ENCODE measurements at regions not wholly inside any gene's neighbourhood (a gene's known extent, or its start where the extent isn't known, plus 50 kb on each side); places are given as distances from the start of the nearest gene placed in this dataset.
"Not testable (repeated sequence)": the region's sequence is repeated elsewhere in the genome, so short reads cannot be mapped to it uniquely, and the experiment has no call there.

DNA sequence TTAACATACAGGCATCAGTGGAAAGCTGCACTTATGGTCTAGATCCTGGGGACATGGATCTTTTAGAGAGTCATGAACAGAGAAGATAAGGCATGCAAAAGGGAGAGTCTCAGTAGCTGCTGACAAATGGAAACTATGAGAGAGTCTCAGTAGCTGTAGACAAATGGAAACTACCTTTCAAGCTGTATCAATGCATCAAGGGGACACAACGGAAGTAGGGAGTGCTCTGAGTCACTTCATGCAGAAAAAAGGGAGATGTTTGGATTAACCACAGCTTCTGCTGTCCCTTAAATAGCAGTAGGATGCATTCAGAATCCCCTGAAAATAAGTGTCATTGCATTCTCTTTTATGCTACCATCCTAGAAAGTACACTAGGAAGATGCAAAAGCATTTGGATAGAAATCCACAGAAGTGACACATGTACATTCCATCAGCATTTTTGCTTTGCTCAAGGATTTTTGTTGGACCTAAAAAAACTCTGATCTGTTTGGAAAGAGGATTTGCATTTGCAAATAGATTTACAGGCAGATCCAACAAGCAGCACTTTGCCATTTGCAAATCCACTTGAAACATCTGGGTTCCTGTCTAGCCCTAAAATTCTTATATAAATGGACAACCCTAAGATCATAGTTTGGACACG, 227.5 kb upstream of the LMO3 start:
- DNase-seq (ENCODE audit: low read depth in 1 of 2, low spot score in 2 of 2) = no peak

DNA sequence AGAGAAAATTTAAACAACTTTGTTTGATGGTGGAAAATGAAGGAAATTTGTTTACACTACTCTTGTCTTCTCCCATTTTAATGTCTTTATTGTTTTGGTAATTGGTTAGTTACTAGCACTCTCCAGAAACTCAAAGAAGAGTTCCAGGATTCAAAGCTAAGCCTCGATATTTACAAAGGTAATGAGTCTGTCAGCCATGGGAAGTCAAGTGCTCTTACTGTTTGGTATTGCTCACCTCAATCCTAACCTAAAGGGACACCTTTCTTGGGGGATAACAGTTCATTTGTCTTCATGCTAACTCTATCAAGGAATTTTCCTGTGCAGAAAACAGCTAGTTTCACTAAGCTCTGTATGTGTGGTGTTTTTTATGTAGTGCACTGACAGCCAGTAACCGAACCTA, 222.9 kb upstream of the LMO3 start:
- no peak overlapping the region for H3K4me3 ChIP-seq
- H3K27me3 ChIP-seq (replicated peaks) = no peaks in the 10 kb centered on the region
- peaks cover 4% of the 10 kb centered on the region; the same call in 1 of the 2 replicates for H3K9me3 ChIP-seq (replicated peaks)
- H3K36me3 ChIP-seq = no peaks in the 10 kb centered on the region
- H3K4me1 ChIP-seq (replicated peaks) = no peaks in the 10 kb centered on the region
- DNase-seq (ENCODE audit: low read depth in 1 of 2, low spot score in 2 of 2) = no peak
- H3K27ac ChIP-seq = no peak overlapping the region

More for the DNA sequence above, 227.5 kb upstream of the LMO3 start:
- H3K9me3 ChIP-seq (replicated peaks) = 0 out of 2 replicates have a peak, but pooled peaks cover 4% of the 10 kb centered on the region
- no peaks in the 10 kb centered on the region for H3K4me1 ChIP-seq (replicated peaks)
- no peaks in the 10 kb centered on the region for H3K36me3 ChIP-seq
- H3K27me3 ChIP-seq (replicated peaks) = no peaks in the 10 kb centered on the region
- no peak overlapping the region for H3K27ac ChIP-seq
- no peak overlapping the region for H3K4me3 ChIP-seq

DNA sequence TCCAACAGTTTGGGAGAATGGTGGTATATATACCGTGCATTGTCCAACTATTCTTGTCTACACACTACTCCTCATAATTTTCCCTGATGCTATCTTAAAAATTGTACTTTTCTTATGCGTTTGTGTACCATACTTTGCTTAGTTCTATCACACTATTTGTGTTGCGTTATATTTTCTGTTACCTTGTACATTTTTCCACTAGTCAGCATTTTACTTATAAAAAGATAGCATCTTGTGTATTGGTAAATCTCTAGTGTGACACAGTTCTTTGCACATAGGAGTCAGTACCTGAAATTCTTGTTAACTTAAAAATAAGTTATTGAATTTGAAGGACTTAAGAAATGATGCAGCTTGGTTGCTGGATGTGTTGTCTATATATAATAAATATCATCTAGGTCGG, 201.8 kb upstream of the LMO3 start:
- H3K4me1 ChIP-seq (replicated peaks) = no peaks in the 10 kb centered on the region
- no peaks in the 10 kb centered on the region for H3K9me3 ChIP-seq (replicated peaks)
- no peak for DNase-seq (ENCODE audit: low read depth in 1 of 2, low spot score in 2 of 2)
- H3K27me3 ChIP-seq (replicated peaks) = no peaks in the 10 kb centered on the region
- H3K36me3 ChIP-seq = no peaks in the 10 kb centered on the region
- H3K4me3 ChIP-seq = no peak overlapping the region
- H3K27ac ChIP-seq = no peak overlapping the region

DNA sequence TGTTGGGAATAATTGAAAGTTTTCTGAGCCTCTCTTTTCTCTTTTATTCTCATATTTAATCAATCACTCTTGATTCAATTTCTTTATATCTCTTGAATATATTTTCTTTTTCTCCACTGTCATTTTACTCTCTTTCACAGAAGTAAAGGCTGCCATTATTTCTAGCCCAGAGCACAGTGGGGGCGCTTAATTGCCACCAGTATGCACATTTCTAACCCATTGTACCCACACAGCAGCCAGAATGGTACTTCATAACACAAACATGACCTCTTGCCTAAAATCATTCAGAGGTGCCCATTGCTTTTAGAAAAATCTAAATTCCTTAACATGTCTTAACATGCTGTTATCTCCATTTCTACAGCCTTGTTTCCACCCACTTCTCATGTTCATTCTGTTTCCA, 190.2 kb upstream of the LMO3 start:
- Histone ChIP-seq H3K27me3 (replicated peaks) (no peaks in the 10 kb centered on the region), H3K9me3 (replicated peaks) (no peaks in the 10 kb centered on the region), H3K4me1 (replicated peaks) (no peaks in the 10 kb centered on the region), H3K36me3 (no peaks in the 10 kb centered on the region), H3K27ac (no peak overlapping the region), H3K4me3 (no peak overlapping the region)
- no peak for DNase-seq (ENCODE audit: low read depth in 1 of 2, low spot score in 2 of 2)

DNA sequence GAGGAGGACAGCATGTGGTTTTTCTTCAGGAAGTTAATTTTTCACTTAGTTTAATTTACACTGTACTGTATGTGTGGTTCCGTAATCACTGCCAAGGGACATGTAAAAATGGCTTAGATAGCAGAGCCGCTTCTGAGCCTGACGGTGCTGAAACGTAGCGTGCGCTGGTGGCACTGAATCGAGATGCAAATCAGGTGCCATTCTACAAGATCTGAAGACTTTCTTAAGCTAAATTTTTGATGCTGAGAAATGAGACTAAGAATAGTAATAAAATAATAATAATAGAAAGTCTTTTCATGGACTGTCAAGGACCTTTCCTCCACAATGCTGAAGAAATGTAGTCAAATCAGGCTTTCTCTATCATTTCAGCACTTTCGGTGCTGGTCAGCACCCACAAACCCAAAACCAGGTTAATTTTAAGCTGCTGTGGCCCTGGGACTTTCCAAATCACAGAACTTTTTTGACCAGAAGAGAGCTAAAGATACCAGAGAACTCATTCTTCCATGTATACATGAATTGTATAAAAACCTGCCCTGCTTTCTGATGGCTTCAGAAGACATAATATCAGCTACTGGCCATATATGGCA, 183.3 kb upstream of the LMO3 start:
- Histone ChIP-seq H3K27ac (no peak overlapping the region), H3K4me3 (no peak overlapping the region), H3K4me1 (replicated peaks) (no peaks in the 10 kb centered on the region), H3K36me3 (no peaks in the 10 kb centered on the region), H3K9me3 (replicated peaks) (no peaks in the 10 kb centered on the region), H3K27me3 (replicated peaks) (no peaks in the 10 kb centered on the region)
- DNase-seq (ENCODE audit: low read depth in 1 of 2, low spot score in 2 of 2) = no peak

DNA sequence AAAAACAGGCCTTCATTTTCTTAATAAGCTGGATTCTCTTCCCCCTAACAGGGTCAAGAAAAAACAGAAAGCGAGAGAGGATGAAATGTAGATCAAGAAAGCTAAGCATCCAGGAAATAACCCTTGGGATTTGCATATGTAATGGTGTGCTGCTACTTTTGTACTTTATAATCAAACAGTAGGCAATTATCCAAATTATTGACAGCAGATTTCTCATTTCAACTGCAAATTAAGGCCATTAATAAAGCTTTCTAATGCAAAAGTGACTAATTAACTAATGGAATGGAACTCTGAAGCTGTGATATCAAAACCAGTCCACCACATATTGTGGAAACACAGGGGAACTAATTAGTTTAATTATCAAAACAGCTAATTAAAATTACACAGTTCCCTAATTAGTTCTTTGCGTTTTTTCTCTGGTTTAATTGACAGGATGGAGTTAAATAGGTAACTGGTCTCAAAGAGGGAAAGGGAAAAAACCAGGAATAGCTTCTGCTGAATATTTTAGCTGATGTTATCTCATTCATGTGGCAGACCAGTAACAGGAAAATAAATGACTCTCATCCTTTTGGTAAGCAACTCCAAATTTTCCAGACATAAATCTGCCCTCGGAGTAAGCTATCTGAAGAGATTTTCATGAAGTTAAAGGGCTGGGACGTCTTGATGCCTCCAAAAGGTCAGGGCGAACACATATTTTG, 182.7 kb upstream of the LMO3 start:
- no peak overlapping the region for H3K4me3 ChIP-seq
- H3K27ac ChIP-seq = no peak overlapping the region
- H3K9me3 ChIP-seq (replicated peaks) = no peaks in the 10 kb centered on the region
- no peaks in the 10 kb centered on the region for H3K36me3 ChIP-seq
- DNase-seq (ENCODE audit: low read depth in 1 of 2, low spot score in 2 of 2) = no peak
- H3K27me3 ChIP-seq (replicated peaks) = no peaks in the 10 kb centered on the region
- no peaks in the 10 kb centered on the region for H3K4me1 ChIP-seq (replicated peaks)

DNA sequence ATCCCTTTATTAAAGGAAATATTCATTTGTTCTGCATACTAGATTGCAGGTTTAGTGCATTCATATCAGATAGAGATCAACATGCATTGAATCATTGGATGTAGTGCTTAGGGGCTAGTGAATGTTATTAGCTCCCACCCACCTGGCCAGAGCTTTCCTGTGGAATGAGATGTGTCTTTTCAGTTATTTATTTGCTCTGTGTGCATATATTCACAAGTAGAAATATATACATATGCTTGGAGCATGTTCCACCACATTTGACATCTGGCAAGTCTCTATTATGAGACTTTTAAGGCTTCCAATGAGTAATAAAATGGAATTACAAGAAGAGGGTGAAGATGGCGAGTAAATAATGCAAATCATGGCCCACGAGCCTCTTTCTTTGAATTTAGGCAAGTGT, 180.0 kb upstream of the LMO3 start:
- no peaks in the 10 kb centered on the region for H3K4me1 ChIP-seq (replicated peaks)
- H3K36me3 ChIP-seq = no peaks in the 10 kb centered on the region
- no peak overlapping the region for H3K27ac ChIP-seq
- DNase-seq (ENCODE audit: low read depth in 1 of 2, low spot score in 2 of 2) = no peak
- H3K9me3 ChIP-seq (replicated peaks) = no peaks in the 10 kb centered on the region
- H3K4me3 ChIP-seq = no peak overlapping the region
- no peaks in the 10 kb centered on the region for H3K27me3 ChIP-seq (replicated peaks)

DNA sequence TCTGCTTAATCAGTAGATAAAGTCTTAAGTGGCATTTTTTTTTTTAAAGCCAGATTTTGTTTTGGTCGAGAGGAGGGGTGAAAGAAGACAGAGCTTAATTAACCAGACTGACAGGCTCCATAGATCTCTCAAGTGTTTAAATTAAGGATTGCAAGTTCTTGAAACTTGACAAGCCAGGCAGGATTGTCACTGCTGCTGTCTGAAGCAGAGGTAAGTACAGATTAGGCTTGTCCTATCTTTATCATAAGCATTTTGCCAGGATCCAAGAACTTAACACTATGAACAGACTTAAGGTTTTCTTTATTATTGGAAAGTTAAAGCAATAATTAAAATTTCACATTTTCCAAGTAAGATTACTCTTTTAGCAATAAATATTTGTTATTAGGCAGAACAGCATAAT, 179.6 kb upstream of the LMO3 start:
- Histone ChIP-seq H3K36me3 (no peaks in the 10 kb centered on the region), H3K4me1 (replicated peaks) (no peaks in the 10 kb centered on the region), H3K4me3 (no peak overlapping the region), H3K27ac (no peak overlapping the region), H3K9me3 (replicated peaks) (no peaks in the 10 kb centered on the region), H3K27me3 (replicated peaks) (no peaks in the 10 kb centered on the region)
- no peak for DNase-seq (ENCODE audit: low read depth in 1 of 2, low spot score in 2 of 2)

DNA sequence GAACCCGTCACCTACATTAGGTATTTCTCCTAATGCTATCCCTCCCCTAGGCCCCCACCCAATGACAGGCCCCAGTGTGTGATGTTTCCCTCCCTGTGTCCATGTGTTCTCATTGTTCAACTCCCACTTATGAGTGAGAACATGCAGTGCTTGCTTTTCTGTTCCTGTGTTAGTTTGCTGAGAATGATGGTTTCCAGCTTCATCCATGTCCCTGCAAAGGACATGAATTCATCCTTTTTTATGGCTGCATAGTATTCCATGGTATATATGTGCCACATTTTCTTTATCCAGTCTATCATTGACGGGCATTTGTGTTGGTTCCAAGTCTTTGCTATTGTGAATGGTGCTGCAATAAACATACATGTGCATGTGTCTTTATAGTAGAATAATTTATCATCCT, 163.2 kb upstream of the LMO3 start:
- H3K4me1 ChIP-seq (replicated peaks); H3K9me3 ChIP-seq (replicated peaks): not testable (repeated sequence)

DNA sequence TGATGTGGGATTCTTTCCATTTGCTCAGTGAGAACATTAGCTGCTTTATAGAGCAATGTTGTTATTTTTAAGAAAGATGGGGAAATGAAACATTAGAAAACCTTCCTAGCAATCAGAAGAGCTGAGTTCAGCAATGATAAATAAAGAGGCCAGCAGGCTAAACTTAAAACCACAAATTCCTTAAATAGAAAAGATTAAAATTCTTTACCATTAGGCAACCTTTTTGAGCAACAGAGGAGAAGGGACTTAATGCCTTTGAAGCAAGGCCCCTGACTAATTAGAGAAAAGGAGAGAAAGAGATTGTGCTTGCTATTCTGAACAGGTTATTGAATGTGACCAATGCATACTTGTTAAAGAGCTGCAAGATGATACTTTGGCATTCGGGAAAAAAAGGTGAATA, 160.8 kb upstream of the LMO3 start:
- no peaks in the 10 kb centered on the region for H3K4me1 ChIP-seq (replicated peaks)
- no peak overlapping the region for H3K27ac ChIP-seq
- H3K9me3 ChIP-seq (replicated peaks) = no peaks in the 10 kb centered on the region
- H3K36me3 ChIP-seq = no peaks in the 10 kb centered on the region
- no peaks in the 10 kb centered on the region for H3K27me3 ChIP-seq (replicated peaks)
- no peak for DNase-seq (ENCODE audit: low read depth in 1 of 2, low spot score in 2 of 2)
- no peak overlapping the region for H3K4me3 ChIP-seq

More for the DNA sequence above, 163.2 kb upstream of the LMO3 start:
- not testable (repeated sequence) for H3K27me3 ChIP-seq (replicated peaks); H3K36me3 ChIP-seq; H3K4me3 ChIP-seq; H3K27ac ChIP-seq; DNase-seq (ENCODE audit: low read depth in 1 of 2, low spot score in 2 of 2)

DNA sequence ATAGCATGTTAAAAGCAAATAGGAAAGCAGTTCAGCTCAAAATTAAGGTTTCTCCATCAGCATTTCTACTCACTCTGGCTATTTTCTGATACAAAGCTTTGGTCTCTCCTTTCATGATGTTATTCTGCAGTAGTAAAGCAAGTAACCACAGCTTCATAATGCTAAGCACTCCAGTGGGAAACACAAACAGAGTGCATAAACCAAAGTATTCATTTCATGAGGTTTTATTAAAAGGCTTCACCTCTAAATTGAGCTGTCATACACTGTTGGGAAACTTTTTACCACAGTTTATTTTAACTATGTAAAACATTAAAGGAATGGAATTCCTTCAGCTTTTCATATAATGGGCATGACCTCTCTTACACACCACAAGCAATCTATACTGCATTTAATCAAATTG, 157.9 kb upstream of the LMO3 start:
- H3K4me1 ChIP-seq (replicated peaks) = no peaks in the 10 kb centered on the region
- H3K9me3 ChIP-seq (replicated peaks) = no peaks in the 10 kb centered on the region
- DNase-seq (ENCODE audit: low read depth in 1 of 2, low spot score in 2 of 2) = no peak
- no peak overlapping the region for H3K4me3 ChIP-seq
- H3K27me3 ChIP-seq (replicated peaks) = no peaks in the 10 kb centered on the region
- no peak overlapping the region for H3K27ac ChIP-seq
- no peaks in the 10 kb centered on the region for H3K36me3 ChIP-seq

DNA sequence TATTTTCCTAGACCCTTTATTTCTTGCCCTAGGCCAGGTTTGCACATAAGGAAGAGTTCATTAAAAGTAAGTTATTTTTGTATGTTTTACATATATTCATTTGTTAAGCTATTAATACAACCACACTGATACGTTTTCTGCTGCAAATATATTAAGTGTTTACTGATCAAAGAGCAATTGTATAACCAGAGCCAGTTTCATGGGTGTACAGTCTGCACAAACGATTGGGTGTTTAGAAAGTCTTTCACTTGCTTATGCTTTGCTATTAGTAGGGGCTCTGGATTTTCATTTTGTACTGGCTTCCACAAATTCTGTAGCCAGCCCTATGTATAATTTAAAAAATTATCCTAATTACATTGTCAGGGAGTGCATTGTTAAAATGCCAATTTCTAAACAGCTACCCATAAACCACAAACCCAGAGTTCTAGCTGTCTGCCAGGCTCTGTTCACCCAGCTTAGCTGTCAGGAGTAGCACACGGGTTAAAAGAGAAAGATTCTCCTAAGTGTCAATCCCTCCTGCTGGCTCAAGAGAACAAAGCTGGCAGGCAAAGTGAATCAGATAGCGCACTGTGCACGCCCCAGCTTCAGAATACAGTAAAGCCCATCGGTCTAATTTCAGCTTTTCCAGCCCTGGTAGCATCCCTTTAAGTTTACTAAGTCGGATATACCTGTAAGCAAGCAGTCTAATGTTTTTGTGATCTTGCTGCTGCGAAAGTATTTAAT, 151.0 kb upstream of the LMO3 start:
- no peak for DNase-seq (ENCODE audit: low read depth in 1 of 2, low spot score in 2 of 2)
- Histone ChIP-seq H3K27me3 (replicated peaks) (no peaks in the 10 kb centered on the region), H3K27ac (no peak overlapping the region), H3K36me3 (no peaks in the 10 kb centered on the region), H3K4me1 (replicated peaks) (no peaks in the 10 kb centered on the region), H3K9me3 (replicated peaks) (no peaks in the 10 kb centered on the region; the same call in 1 of the 2 replicates), H3K4me3 (no peak overlapping the region)

DNA sequence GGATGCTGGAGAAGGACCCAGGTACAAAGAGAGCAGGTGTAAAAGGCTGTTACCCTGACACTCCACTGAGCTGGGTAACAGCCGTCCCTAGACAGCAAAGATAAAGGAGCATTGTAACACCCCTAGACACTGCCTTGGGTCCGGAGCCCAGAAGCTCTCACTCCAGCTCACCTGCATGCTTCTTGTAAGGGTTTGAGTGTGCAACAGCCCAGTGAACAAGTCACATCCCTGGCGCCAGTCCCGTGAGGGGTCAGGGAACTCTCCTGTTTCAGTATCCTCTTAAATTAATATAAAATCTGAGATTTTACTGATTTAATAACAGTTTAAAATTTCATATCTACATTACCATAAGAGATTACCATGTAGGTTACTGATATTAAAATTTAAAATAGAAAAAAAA, 124.8 kb upstream of the LMO3 start:
- no peak overlapping the region for H3K4me3 ChIP-seq
- H3K9me3 ChIP-seq (replicated peaks) = no peaks in the 10 kb centered on the region
- no peak for DNase-seq (ENCODE audit: low read depth in 1 of 2, low spot score in 2 of 2)
- no peaks in the 10 kb centered on the region for H3K36me3 ChIP-seq
- no peaks in the 10 kb centered on the region for H3K27me3 ChIP-seq (replicated peaks)
- no peak overlapping the region for H3K27ac ChIP-seq
- H3K4me1 ChIP-seq (replicated peaks) = no peaks in the 10 kb centered on the region

DNA sequence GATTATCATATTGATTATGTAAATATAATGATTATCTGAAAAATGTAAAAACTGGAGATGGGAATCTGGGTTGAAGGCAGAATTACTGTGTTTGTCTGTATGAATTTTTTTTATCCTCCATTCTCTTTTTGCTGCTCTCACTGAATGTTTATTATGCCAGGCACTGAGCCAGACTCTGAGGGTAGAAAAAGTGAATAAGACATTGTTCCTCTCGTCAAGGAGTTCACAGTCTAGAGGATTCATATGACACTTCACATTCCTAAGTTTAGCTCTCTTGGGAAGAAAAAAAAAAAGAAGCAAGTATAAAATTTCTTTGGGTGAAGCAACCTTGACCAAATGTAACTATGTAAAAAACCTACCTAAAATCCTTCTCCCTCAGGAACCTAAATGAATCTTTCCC, 120.9 kb upstream of the LMO3 start:
- Histone ChIP-seq H3K9me3 (replicated peaks) (peaks cover 6% of the 10 kb centered on the region; the same call in 1 of the 2 replicates), H3K4me3 (no peak overlapping the region), H3K27me3 (replicated peaks) (no peaks in the 10 kb centered on the region), H3K27ac (no peak overlapping the region), H3K36me3 (no peaks in the 10 kb centered on the region), H3K4me1 (replicated peaks) (no peaks in the 10 kb centered on the region)
- DNase-seq (ENCODE audit: low read depth in 1 of 2, low spot score in 2 of 2) = no peak

Measured in SJSA1 (cell line).